ENCODE measurements at regions not wholly inside any gene's neighbourhood (a gene's known extent, or its start where the extent isn't known, plus 50 kb on each side); places are given as distances from the start of the nearest gene placed in this dataset.

DNA sequence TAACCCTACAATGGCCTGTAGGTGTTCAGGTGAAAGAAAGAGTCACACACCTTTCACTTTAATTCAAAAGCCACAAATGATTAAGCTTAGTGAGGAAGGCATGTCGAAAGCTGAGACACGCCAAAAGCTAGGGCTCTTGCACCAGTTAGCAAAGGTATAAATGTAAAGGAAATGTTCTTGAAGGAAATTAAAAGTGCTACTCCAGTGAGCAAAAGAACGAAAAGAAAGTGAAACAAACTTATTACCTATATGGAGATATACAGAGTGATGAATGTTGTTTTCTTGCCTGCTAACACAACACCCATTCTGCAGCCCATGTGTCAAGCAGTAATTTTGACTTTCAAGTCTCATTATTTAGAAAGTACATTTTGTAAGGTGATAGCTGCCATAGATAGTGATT is 254.2 kb upstream of the SLC24A2 start:
- Histone ChIP-seq H3K36me3 (no peaks in the 10 kb centered on the region), H3K4me3 (no peak overlapping the region), H3K27ac (no peak overlapping the region), H3K9me3 (no peaks in the 10 kb centered on the region), H3K4me1 (peaks cover 0 to 17% (median 7%) of the 10 kb centered on the region in 4 donors), H3K27me3 (no peaks in the 10 kb centered on the region)
- intact Hi-C loops (cut with DNase I; ENCODE audit: low total_unique reads), result no loop called here
- no peak for DNase-seq
- WGBS, 5 donors, result 67 to 74% (median 70%) methylated on average over 3 of the region's 3 CpGs
- no peak for TF ChIP-seq POLR2AphosphoS5 (IDR thresholded peaks at IDR 0.05)

DNA sequence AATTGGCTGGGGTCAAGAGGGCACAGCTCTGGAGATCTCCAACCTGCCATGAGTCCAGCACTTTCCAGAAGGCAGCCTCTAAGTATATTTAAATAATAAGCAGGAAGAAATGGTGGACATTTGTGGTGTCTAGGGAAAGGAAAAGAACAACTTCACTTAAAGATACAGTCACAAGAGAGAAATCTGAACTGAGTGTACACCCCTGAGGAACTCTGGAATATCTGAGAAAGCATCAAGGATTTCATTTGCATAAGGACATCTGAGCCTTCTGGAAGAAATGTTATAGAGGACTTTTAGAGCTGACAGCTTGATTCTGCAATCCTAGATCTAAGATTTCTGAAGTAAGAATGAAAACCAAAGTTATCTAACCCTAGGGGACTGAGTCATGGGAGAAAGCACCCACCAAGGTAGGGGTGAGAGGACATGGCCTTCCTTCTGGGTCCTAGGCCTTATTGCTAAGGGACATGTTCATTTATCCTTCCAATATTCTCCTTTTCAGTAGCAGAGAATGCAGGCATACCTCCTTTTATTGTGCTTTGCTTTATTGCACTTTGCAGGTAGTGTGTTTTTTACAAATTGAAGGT is 253.4 kb upstream of the SLC24A2 start:
- TF ChIP-seq, protein P1, sequence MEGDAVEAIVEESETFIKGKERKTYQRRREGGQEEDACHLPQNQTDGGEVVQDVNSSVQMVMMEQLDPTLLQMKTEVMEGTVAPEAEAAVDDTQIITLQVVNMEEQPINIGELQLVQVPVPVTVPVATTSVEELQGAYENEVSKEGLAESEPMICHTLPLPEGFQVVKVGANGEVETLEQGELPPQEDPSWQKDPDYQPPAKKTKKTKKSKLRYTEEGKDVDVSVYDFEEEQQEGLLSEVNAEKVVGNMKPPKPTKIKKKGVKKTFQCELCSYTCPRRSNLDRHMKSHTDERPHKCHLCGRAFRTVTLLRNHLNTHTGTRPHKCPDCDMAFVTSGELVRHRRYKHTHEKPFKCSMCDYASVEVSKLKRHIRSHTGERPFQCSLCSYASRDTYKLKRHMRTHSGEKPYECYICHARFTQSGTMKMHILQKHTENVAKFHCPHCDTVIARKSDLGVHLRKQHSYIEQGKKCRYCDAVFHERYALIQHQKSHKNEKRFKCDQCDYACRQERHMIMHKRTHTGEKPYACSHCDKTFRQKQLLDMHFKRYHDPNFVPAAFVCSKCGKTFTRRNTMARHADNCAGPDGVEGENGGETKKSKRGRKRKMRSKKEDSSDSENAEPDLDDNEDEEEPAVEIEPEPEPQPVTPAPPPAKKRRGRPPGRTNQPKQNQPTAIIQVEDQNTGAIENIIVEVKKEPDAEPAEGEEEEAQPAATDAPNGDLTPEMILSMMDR (IDR thresholded peaks at IDR 0.05), result no peak
- TF ChIP-seq POLR2AphosphoS5 (IDR thresholded peaks at IDR 0.05), result no peak
- no peak for TF ChIP-seq EP300 (IDR thresholded peaks at IDR 0.05)
- no peak for TF ChIP-seq POLR2A (IDR thresholded peaks at IDR 0.05)
- H3K36me3 ChIP-seq, result no peaks in the 10 kb centered on the region
- H3K9me3 ChIP-seq, result no peaks in the 10 kb centered on the region
- intact Hi-C loops (cut with DNase I; ENCODE audit: low total_unique reads), result no loop called here
- H3K27ac ChIP-seq, result no peak overlapping the region
- H3K4me1 ChIP-seq, result peaks cover 0 to 17% (median 7%) of the 10 kb centered on the region in 4 donors
- no peak for DNase-seq
- H3K4me3 ChIP-seq, result no peak overlapping the region
- H3K27me3 ChIP-seq, result no peaks in the 10 kb centered on the region

DNA sequence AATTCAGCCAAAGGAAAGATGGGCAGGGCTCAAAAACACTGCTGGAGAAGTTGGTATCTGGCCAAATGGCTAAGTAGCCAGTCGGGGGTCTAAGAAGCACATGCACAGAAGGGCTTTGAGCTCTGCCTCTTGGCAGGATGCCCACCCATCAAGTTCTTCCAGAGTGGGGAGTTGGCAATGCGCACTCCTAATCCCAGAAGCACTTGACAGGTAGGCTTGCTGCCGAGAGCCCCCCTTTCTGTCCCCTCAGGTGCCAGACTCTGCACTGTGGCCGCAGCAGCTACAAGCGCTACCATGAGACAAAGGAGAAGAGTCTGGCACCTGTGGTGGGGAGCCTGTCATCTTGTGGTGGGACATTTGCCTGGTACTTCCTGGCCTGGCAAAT is 252.9 kb upstream of the SLC24A2 start:
- DNase-seq, result peak in 1 of 2 donors; percentile 54
- TF ChIP-seq POLR2AphosphoS5 (IDR thresholded peaks at IDR 0.05), result no peak
- TF ChIP-seq, protein P1 (IDR thresholded peaks at IDR 0.05), result no peak
- TF ChIP-seq EP300 (IDR thresholded peaks at IDR 0.05), result no peak
- TF ChIP-seq POLR2A (IDR thresholded peaks at IDR 0.05), result no peak
- H3K4me3 ChIP-seq, result no peak overlapping the region

DNA sequence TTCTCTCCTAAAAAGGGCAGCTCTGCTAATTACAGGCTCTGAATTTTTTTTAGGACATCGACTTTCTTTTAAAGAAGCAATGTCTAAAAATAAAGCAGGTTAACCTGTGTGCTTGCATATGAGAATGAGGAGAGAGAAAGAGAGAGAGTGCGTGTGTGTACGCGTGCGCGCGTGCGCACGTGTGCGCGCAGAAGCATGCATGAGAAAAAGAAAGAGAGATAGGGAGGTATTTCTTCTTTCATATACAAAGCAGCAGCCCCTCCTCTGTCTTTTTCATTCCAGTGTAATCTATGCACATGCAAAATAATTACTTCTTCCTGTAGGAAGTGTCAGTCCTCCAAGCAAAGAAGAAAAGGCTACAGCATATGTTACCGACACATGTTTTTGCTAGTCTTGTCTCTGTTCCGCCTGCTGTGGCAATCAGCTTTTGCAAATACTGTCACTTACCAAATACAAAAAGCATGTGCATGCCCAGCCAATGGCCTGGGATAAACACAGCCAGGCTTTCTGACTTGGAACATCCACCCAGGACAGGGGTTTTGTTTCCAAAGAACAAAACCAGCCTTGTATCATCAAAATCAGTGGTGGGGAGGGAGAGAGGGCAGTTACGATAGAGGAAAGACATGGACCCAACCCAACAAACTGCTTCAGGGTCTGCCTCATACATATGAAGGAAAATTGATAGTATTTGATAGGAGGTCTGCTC is 252.3 kb upstream of the SLC24A2 start:
- WGBS, 5 donors, result 66 to 81% (median 79%) methylated on average over 14 of the region's 14 CpGs
- H3K27ac ChIP-seq, result no peak overlapping the region
- H3K27me3 ChIP-seq, result no peaks in the 10 kb centered on the region
- TF ChIP-seq, protein P1 (IDR thresholded peaks at IDR 0.05), result no peak
- TF ChIP-seq EP300 (IDR thresholded peaks at IDR 0.05) (no peak), POLR2AphosphoS5 (IDR thresholded peaks at IDR 0.05) (no peak), POLR2A (IDR thresholded peaks at IDR 0.05) (no peak)
- H3K4me3 ChIP-seq, result no peak overlapping the region
- H3K36me3 ChIP-seq, result no peaks in the 10 kb centered on the region
- H3K9me3 ChIP-seq, result no peaks in the 10 kb centered on the region
- DNase-seq, result no peak
- intact Hi-C loops (cut with DNase I; ENCODE audit: low total_unique reads), result no loop called here
- peaks cover 0 to 17% (median 7%) of the 10 kb centered on the region in 4 donors for H3K4me1 ChIP-seq

More for the DNA sequence above, 252.9 kb upstream of the SLC24A2 start:
- H3K27ac ChIP-seq, result no peak overlapping the region
- WGBS, 5 donors, result 72 to 80% (median 77%) methylated on average over 5 of the region's 5 CpGs
- no peaks in the 10 kb centered on the region for H3K27me3 ChIP-seq
- peaks cover 0 to 17% (median 7%) of the 10 kb centered on the region in 4 donors for H3K4me1 ChIP-seq
- H3K9me3 ChIP-seq, result no peaks in the 10 kb centered on the region
- no peaks in the 10 kb centered on the region for H3K36me3 ChIP-seq
- intact Hi-C loops (cut with DNase I; ENCODE audit: low total_unique reads), result no loop called here

DNA sequence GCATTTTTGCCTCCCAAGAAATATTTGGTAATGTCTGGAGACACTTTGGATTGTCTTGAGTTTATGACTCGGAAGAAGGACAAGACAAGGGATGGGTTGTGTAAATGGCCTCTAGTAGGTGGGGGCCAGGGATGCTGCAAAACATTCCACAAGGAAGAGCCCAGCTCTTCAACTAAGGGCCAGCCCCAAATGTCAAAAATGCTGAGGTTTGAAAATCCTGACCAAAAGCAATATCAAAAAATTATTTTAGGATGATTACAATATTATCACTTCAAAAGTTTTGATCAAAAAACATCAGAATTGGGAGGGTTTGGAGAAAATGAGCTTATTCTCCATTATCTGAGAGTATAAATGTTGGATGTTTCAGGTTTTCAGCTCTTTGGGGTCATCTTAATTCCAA is 248.9 kb upstream of the SLC24A2 start:
- TF ChIP-seq, protein P1 (IDR thresholded peaks at IDR 0.05), result no peak
- TF ChIP-seq EP300 (IDR thresholded peaks at IDR 0.05), result no peak
- TF ChIP-seq POLR2AphosphoS5 (IDR thresholded peaks at IDR 0.05), result no peak
- no peak for TF ChIP-seq POLR2A (IDR thresholded peaks at IDR 0.05)
- no peaks in the 10 kb centered on the region for H3K9me3 ChIP-seq
- no peak for DNase-seq
- H3K36me3 ChIP-seq, result no peaks in the 10 kb centered on the region
- H3K4me1 ChIP-seq, result peaks cover 0 to 17% (median 7%) of the 10 kb centered on the region in 4 donors
- no peak overlapping the region for H3K4me3 ChIP-seq
- H3K27ac ChIP-seq, result no peak overlapping the region
- intact Hi-C loops (cut with DNase I; ENCODE audit: low total_unique reads), result no loop called here
- H3K27me3 ChIP-seq, result no peaks in the 10 kb centered on the region
- 86 to 97% (median 89%) methylated on average over 1 of the region's 1 CpG for WGBS, 5 donors

Measured in stomach (tissue), 8 donors.